ENCODE measurements at regions not wholly inside any gene's neighbourhood (a gene's known extent, or its start where the extent isn't known, plus 50 kb on each side); places are given as distances from the start of the nearest gene placed in this dataset.
"Not testable (repeated sequence)": the region's sequence is repeated elsewhere in the genome, so short reads cannot be mapped to it uniquely, and the experiment has no call there.

DNA sequence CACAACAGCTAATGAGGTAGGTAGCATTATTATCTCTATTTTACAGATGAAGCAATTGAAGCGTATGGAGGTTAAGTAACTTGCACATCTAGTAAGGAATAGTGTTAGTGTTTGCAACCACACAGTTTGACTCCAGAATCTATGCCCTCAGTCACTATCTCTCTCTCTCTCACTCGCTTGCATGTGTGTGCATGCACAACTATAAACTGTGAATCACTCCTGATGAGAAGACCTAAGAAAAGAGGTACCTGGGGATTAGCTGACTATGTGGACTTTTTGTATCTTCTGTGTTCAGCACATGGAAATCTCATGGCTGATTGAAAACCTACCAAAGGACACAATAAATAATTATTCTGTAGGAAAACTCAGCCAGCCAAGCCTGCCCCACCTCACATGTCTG is 295.5 kb downstream of the BRINP2 start:
- no peak for DNase-seq

GRCh38 chr1:177464686-177465085 is 293.9 kb downstream of the BRINP2 start:
- DNase-seq, result no peak

DNA sequence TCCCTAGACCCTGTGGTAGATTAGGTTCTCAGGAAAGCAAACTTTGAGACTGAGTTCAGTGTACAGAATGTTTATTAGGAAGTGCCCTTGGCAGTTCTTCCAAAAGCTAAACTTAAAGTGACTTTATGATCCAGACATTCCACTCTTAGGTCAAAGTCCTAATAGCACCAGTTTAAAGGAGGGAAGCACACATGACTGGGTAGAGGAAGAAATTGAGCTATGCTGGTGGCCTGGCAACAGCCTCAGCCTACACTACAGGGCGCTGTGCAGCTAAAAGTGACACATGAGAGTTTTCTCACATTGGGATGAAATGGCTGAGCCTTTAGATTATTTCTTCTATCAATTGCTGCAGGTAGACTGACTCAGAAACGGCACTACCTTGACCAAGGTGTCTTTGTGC is 280.4 kb downstream of the BRINP2 start:
- no peak for DNase-seq

- peak; percentile 35 for DNase-seq
Measured at GRCh38 chr1:177448652-177449357, 278.0 kb downstream of the BRINP2 start.

DNA sequence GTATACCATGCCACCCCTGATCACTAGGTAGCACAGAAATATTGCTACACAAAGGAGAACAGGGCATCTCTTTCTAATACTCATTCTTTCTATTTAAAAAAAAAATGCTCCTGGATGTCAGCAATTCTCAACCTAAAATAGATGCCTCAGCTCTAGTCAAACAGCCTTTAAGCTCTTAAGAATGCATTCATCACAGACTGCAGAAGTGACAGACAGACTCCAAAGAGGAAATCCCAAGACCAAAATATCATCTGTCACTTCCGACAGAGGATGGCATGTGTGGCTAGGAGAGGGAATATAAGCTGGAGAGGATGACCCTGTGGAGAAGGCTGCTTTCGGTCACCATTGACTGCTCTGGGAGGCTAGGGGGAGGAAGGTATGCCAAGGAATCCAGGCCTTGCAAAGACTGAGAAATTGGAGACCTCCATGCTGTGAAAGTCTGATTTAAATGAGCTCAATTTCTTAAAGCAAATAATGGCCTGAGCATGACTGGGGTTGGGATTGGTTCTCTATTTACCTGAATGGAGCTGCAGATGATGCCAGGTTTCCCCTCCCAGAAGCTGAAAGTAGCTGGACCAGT is 277.4 kb downstream of the BRINP2 start:
- no peak for DNase-seq

GRCh38 chr1:177444997-177445746 is 274.4 kb downstream of the BRINP2 start:
- no peak for DNase-seq

- no peak for DNase-seq
Measured at GRCh38 chr1:177443003-177443402, 272.2 kb downstream of the BRINP2 start.

DNA sequence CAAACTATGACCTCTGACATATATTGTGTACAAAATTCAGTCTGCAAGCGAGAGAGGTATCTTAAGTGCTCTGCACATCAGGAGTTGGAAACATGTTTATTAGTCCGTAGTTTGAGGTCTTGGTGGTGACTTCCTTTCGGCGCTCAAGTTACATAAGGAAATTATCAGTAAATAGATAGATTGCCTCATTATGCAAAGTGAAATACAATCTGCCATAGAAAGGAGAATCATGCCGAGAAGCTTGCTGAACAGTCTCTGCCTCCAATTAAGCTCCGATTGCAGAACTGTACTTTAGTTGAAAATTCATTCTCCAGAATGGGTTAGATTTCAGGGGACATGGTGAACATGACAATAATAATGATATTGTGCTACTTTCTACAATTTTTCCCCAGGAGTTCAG is 271.8 kb downstream of the BRINP2 start:
- DNase-seq, result no peak

DNA sequence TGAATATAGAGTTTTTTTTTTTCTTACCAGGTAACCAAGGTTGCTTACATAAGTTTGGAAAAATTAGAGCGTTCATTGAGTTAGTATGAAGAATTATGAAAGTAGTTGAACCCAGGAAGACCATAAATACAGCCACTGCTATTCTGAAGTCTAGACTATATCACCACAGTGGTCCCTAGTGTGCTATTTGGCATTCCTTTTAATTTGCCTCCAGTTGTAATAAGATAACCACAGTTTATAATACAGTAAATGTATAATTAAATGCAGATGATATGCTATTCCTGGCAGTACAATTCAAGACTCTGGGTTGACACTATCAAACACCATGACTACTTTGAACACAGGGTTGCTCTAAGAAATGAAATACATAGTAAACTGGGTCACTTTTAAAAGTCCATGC is 270.5 kb downstream of the BRINP2 start:
- DNase-seq, result peak; percentile 86

DNA sequence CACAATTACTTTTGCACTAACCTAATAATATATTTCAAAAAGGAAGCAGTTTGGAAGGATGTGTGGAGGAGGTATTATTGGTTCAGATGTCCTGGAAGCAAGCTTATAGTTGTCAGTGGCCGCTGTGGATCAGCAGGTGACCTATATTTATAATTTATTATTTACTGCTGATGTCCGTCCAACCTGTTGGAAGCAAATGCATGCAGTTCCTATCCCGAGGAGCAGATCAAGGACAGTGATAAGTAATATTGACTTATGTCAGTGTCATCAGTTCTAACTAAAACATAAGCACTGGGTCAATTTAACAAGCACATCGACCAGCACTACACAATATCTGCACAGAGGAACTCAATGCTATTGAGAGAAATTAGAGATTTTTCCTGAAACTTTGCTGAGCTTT is 270.1 kb downstream of the BRINP2 start:
- DNase-seq, result no peak

DNA sequence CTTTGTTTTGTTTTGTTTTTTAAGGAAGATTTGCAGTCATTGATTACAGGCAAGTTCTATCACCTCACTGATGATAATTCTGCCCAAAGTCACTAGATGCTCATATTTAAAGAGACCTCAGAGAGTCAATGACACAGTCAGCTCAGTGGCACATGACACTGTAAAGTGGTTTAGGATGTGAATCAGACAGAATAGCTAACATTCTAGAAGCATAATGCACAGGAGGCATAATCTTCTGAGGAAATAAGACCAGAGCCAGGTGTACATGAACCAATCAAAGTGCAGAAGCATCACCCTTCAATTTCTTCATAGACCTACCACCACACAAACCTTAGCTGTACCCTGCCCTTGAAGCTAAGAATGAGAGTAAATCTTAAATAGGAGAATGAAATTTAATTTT is 268.5 kb downstream of the BRINP2 start:
- DNase-seq, result no peak

DNA sequence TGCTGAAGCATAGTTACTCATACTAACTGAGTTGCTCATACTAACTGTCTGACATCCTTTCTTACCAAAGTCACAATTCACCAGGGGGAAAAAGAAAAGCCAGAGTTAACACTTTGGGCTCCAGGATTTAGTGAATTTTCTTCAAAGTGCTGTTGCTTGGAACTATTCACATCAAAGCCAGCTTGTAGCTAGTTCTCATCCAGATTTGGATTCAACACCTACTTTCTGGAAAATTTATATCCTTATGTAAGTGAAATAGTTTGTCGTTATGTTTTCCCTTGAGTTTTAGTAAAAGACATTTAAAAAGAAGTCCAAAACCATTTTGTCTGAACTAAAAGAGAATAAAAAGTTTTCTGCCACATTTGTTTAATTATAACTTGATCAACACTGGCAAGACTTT is 264.6 kb downstream of the BRINP2 start:
- DNase-seq, result no peak

DNA sequence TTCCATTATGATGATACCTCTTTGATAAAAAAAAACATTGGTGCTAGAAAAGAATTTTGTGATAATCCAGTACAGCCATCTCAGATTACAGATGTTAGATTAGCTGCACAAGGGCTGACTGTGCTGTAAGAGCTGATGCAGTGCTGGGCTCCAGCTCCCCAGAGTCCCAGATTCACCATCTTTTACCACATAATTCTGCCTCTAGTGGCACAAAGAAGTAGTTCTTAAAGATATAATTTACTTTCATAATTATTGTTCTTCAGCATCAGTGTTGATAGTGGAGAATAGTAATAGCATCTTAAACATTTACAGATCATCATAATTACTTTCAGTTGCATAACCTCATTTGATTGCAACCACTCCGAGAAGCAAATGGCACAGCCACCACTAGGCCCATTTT is 262.1 kb downstream of the BRINP2 start:
- no peak for DNase-seq

- DNase-seq, result no peak
Measured at GRCh38 chr1:177431123-177431522, 260.4 kb downstream of the BRINP2 start.

- no peak for DNase-seq
Measured at GRCh38 chr1:177429234-177429633, 258.5 kb downstream of the BRINP2 start.

DNA sequence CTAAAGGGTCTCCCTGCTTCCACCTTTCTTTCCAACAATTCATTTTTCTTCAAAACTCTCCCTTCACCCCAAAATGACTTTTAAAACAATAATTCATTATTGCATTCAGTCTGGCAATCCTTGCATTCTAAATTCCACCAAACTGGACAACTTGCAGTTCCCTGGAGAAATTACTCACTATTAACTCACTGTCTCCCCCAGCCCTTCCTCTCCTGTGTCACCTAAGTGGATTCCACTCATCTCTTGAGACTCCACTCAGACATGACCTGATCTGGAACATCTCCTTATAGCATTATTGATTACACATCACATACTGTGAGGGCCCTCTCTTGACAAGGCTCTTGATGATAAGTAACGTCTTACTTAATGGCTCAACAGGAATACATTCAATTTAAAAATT is 257.1 kb downstream of the BRINP2 start:
- DNase-seq, result peak; percentile 58

DNA sequence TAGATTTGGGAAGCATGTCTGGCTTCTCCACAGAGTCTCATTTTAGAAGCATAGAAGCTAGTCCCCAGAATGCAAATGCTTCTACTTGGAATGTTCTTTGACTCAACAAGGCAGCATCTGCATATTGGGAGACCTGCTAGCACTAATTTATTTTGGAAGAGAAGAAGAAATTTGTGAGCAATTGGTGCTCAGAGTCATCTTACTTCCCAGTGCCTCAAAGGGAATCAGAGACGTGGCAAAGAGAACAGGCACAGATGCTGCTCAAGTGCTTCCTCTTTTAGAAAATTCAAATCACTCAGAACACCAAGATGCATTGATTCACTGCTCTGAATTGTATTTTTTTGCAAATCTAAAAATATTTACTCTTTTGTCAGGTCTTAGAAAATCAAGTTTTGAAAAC is 255.7 kb downstream of the BRINP2 start:
- DNase-seq, result no peak

DNA sequence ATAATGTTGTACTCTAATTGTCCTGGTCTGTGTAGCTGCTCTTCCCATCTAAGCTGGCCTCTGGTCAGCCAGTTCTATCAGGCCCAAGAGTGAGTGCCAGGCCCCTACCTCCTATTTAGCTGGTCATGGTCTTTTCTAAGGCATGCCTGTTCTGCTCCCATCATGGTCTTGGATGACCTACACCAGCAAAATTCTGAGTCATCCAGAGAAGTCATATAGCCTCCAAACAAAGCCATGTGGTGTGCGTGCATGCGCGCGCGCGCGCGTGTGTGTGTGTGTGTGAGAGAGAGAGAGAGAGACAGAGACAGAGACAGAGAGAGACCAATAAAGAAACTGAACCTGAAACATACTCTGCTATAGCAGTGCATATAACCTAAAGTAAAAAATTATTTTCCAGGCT is 254.4 kb downstream of the BRINP2 start:
- DNase-seq, result no peak

GRCh38 chr1:177424744-177425143 is 254.0 kb downstream of the BRINP2 start:
- no peak for DNase-seq

DNA sequence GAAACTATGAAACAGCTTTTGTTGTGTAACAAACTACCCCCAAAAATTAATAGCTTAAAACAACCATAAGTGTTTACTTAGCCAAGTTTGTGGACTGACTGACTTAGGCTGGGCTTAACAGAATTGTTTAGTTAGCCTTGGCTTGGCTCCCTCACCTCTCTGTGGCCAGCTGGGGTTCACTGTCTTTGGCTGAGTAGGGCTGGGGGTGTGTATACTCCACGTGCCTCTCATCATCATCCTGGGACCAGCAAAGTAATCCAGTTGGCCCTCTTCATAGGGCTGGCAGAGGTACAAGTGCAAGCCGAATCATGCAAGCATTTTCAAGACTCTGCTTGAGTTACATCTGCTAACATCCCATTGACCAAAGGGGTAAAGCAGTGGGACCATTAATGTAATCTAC is 252.3 kb downstream of the BRINP2 start:
- no peak for DNase-seq

DNA sequence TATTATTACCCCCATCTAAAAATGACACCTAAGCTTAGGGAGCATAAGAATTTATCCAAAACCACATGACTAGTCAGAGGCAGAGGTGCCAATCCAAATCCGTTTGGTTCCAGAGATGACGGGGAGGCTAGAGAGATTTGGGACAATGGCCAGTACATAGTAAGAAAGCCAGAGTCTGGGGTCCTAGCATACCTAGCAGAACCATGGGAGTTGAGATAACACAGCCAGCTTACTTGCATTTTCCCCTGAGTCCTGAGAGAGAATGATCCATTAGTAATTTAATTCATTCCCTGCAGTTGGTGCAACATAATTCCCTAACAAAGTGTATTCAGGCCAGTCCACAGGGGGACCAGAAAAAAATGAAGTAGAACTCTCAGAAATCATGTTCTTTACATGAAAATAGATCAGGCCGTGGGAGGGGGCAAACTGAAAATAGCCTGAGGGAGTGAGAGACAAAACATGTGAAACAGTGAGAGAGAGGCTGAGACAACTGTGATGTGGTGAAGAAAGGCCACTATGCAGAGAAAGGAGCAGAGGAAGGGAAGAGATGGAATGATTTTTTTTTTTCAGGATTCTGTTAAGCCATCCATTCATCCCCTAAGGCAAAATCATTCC is 243.3 kb downstream of the BRINP2 start:
- DNase-seq, result no peak

- DNase-seq, result no peak
Measured at GRCh38 chr1:177411381-177411780, 240.6 kb downstream of the BRINP2 start.

DNA sequence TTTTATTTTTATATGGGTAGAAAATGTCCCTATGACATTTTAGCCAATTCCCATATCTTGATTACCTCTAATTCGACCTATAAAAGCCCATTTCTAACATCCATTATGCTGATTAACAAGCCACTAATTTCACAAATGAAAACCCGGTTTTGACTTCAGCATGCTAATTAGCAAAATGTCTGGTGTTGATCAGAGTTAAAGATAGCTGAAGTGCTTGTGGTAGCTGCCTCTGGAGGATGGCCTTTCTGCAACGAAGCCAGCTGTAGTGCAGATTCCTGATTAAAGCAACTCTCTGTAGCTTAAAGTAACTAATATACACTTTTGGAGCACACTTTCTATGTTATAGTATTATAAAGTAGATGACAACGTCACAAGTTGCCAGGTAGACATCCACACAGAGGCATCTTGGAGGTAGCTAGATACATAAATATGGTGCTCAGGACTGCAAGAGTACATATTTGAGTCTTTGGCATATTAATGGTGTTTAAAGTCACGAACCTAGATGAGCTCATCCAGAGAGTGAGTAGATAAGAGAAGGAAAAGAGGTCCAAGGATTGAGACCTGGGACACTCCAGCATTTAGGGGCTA is 239.5 kb downstream of the BRINP2 start:
- no peak for DNase-seq

DNA sequence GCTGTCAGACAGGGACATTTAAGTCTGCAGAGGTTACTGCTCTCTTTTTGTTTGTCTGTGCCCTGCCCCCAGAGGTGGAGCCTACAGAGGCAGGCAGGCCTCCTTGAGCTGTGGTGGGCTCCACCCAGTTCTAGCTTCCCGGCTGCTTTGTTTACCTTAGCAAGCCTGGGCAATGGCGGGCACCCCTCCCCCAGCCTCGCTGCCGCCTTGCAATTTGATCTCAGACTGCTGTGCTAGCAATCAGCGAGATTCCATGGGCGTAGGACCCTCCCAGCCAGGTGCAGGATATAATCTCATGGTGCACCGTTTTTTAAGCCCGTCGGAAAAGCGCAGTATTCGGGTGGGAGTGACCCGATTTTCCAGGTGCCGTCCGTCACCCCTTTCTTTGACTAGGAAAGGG is 235.6 kb downstream of the BRINP2 start:
- not testable (repeated sequence) for DNase-seq
